ENCODE measurements at regions not wholly inside any gene's neighbourhood (a gene's known extent, or its start where the extent isn't known, plus 50 kb on each side); places are given as distances from the start of the nearest gene placed in this dataset.

DNA sequence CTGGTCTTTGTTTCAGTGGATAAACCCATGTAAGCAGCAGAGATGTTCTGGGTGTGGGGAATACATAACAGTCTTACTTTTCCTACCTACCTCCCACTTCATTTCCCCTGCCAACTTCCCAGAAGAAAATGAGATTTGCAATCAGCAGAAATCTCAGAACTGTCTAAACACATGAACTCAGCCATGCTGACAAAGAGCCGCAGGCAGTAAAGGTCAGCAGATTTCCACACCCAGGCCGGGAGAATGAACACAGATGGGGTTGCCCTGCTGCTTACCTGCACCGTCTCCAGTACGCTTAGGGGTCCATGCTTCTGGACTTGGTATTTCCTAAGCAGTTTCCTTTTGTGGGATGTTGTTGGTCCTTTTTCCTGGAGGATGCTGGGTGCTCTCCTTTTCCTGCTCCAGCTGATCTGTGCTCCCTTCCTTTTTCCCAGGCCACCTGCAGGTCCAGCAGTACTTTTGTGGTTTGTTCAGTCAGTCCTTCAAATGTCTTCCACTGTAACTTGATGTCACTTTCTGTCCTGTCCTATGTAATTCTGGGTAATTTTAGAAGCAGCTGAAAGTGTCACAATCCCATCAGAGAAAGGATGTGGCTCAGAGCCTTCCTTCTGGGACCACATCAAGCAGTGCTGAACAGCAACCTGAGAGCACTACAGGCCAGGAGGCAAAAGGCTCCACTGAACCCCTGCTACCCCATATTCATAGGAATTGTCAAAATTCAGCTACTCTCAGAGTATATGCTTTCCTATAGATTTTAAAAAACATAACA lies 129.0 kb downstream of the CEP57L1 start:
- Histone ChIP-seq H3K9me3 (ENCODE audit: insufficient read depth, low read depth) (no peaks in the 10 kb centered on the region), H3K4me2 (no peak overlapping the region), H3K4me3 (no peak overlapping the region), H3K9me2 (ENCODE audit: insufficient read depth) (no peaks in the 10 kb centered on the region), H3K79me2 (ENCODE audit: low read depth) (no peaks in the 10 kb centered on the region), H3K36me3 (ENCODE audit: low read depth) (no peaks in the 10 kb centered on the region), H3K4me1 (replicated peaks; ENCODE audit: insufficient read depth) (peaks cover 7% of the 10 kb centered on the region), H2AFZ (no peak overlapping the region), H3K27ac (no peak overlapping the region), H4K20me1 (ENCODE audit: insufficient read depth) (no peaks in the 10 kb centered on the region), H3F3A (ENCODE audit: insufficient read depth, low read depth) (peaks cover 3% of the 10 kb centered on the region; the same call in 1 of the 2 replicates), H3K27me3 (ENCODE audit: insufficient read depth, low read depth) (no peaks in the 10 kb centered on the region)
- intact Hi-C loops (cut with micrococcal nuclease; ENCODE audit: unreplicated experiment), result no loop called here
- ChIA-PET POLR2A (ENCODE audit: unreplicated experiment) (no interaction called here), CTCF (no interaction called here)
- no TSS peak for BruUV-seq (replicated peaks)
- TF ChIP-seq EZH2 (IDR thresholded peaks at IDR 0.05; ENCODE audit: low read depth), result no peak
- TF ChIP-seq, protein P1, sequence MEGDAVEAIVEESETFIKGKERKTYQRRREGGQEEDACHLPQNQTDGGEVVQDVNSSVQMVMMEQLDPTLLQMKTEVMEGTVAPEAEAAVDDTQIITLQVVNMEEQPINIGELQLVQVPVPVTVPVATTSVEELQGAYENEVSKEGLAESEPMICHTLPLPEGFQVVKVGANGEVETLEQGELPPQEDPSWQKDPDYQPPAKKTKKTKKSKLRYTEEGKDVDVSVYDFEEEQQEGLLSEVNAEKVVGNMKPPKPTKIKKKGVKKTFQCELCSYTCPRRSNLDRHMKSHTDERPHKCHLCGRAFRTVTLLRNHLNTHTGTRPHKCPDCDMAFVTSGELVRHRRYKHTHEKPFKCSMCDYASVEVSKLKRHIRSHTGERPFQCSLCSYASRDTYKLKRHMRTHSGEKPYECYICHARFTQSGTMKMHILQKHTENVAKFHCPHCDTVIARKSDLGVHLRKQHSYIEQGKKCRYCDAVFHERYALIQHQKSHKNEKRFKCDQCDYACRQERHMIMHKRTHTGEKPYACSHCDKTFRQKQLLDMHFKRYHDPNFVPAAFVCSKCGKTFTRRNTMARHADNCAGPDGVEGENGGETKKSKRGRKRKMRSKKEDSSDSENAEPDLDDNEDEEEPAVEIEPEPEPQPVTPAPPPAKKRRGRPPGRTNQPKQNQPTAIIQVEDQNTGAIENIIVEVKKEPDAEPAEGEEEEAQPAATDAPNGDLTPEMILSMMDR (conservative IDR thresholded peaks at IDR 0.05), result no peak
- DNase-seq, result no peak

DNA sequence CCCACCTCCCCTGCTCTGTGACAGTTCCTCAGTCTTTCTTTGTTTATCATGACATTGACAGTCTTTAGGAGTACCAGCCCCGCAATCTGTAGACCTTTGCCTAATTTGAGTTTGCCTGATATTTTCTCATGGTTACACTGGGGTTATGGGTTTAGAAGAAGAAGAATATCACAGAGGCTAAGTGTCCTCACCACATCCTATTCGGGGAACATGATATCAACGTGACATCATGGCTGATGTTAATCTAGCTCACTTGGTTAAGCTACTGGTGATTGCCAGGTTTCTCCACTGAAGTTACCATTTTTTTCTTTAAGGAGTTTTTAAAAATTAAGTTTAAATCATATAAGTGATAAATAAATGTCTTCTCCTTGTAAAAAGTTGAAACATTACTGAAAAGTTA lies 127.5 kb downstream of the CEP57L1 start:
- no peak for DNase-seq
- no peaks in the 10 kb centered on the region for H3K79me2 ChIP-seq (ENCODE audit: low read depth)
- TF ChIP-seq, protein P1 (conservative IDR thresholded peaks at IDR 0.05), result no peak
- TF ChIP-seq EZH2 (IDR thresholded peaks at IDR 0.05; ENCODE audit: low read depth), result no peak

DNA sequence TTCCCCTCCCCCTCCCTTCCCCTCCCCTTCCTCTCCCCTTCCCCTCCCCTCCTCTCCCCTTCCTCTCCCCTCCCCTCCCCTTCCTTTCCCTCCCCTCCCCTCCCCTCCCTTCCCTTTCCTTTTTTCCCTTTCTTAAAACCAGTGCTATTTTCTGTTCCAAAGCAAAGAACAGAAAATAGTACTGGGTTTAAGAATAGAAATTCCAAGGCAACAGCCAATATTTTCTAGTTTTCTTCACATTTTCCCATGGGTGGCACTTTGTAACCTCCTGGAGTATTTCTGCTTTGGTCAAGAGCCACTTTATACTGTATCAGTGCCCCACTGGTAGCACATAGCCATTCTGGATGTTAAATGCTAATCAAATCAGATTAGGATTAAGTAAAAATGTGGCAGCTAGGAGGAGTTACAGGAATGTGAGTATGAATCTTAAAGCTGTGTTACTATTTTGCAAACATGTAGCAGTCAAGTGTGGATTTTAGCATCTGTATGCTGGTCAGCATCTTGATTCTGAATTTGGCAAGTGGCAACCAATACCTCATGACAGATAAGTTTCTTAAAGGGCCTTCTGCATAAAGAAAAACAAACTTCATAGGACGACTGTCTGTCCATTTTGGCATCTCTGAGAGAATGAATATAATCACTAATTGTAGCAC lies 126.4 kb downstream of the CEP57L1 start:
- POLR2A ChIA-PET (ENCODE audit: unreplicated experiment), result no interaction called here
- BruUV-seq (replicated peaks), result no TSS peak
- no peak for DNase-seq

More for the DNA sequence above, 127.5 kb downstream of the CEP57L1 start:
- Histone ChIP-seq H3K4me3 (no peak overlapping the region), H3K36me3 (ENCODE audit: low read depth) (no peaks in the 10 kb centered on the region), H3K4me2 (no peak overlapping the region), H2AFZ (no peak overlapping the region), H3K27me3 (ENCODE audit: insufficient read depth, low read depth) (no peaks in the 10 kb centered on the region), H3K9me2 (ENCODE audit: insufficient read depth) (no peaks in the 10 kb centered on the region), H3K9me3 (ENCODE audit: insufficient read depth, low read depth) (no peaks in the 10 kb centered on the region), H3K4me1 (replicated peaks; ENCODE audit: insufficient read depth) (no peaks in the 10 kb centered on the region), H3F3A (ENCODE audit: insufficient read depth, low read depth) (no peaks in the 10 kb centered on the region), H3K27ac (no peak overlapping the region), H4K20me1 (ENCODE audit: insufficient read depth) (no peaks in the 10 kb centered on the region)
- intact Hi-C loops (cut with micrococcal nuclease; ENCODE audit: unreplicated experiment), result no loop called here
- BruUV-seq (replicated peaks), result no TSS peak
- CTCF ChIA-PET, result no interaction called here
- POLR2A ChIA-PET (ENCODE audit: unreplicated experiment), result interaction anchor here (0.6 kb wide), 1 partner anchor 140 kb away, joined by 7 read pairs; no protein-coding TSS in a partner anchor

More for the DNA sequence above, 126.4 kb downstream of the CEP57L1 start:
- H3K9me3 ChIP-seq (ENCODE audit: insufficient read depth, low read depth), result no peaks in the 10 kb centered on the region
- no peak overlapping the region for H2AFZ ChIP-seq
- no peak overlapping the region for H3K27ac ChIP-seq
- H3K4me3 ChIP-seq, result no peak overlapping the region
- TF ChIP-seq, protein P1 (conservative IDR thresholded peaks at IDR 0.05), result no peak
- no peak for TF ChIP-seq EZH2 (IDR thresholded peaks at IDR 0.05; ENCODE audit: low read depth)
- no peaks in the 10 kb centered on the region for H3K36me3 ChIP-seq (ENCODE audit: low read depth)
- intact Hi-C loops (cut with micrococcal nuclease; ENCODE audit: unreplicated experiment), result no loop called here
- CTCF ChIA-PET, result no interaction called here
- H3K4me2 ChIP-seq, result no peak overlapping the region
- H3F3A ChIP-seq (ENCODE audit: insufficient read depth, low read depth), result no peaks in the 10 kb centered on the region
- no peaks in the 10 kb centered on the region for H3K27me3 ChIP-seq (ENCODE audit: insufficient read depth, low read depth)
- no peaks in the 10 kb centered on the region for H3K9me2 ChIP-seq (ENCODE audit: insufficient read depth)
- H3K79me2 ChIP-seq (ENCODE audit: low read depth), result no peaks in the 10 kb centered on the region
- no peaks in the 10 kb centered on the region for H4K20me1 ChIP-seq (ENCODE audit: insufficient read depth)
- no peaks in the 10 kb centered on the region for H3K4me1 ChIP-seq (replicated peaks; ENCODE audit: insufficient read depth)

Data from PC-9 (cell line).